HG03025 (cell line): ENCODE measurements at regions not wholly inside any gene's neighbourhood (a gene's known extent, or its start where the extent isn't known, plus 50 kb on each side); places are given as distances from the start of the nearest gene placed in this dataset.

ENCODE experiments used
- ATAC-seq: cut with Tn5 transposase; IDR thresholded peaks from one replicate; pipeline ENCODE4 v1.9.1; 2021; ENCODE audit warnings: mild to moderate bottlenecking, moderate library complexity; ENCODE audit not compliant: unreplicated experiment, low FRiP score

DNA sequence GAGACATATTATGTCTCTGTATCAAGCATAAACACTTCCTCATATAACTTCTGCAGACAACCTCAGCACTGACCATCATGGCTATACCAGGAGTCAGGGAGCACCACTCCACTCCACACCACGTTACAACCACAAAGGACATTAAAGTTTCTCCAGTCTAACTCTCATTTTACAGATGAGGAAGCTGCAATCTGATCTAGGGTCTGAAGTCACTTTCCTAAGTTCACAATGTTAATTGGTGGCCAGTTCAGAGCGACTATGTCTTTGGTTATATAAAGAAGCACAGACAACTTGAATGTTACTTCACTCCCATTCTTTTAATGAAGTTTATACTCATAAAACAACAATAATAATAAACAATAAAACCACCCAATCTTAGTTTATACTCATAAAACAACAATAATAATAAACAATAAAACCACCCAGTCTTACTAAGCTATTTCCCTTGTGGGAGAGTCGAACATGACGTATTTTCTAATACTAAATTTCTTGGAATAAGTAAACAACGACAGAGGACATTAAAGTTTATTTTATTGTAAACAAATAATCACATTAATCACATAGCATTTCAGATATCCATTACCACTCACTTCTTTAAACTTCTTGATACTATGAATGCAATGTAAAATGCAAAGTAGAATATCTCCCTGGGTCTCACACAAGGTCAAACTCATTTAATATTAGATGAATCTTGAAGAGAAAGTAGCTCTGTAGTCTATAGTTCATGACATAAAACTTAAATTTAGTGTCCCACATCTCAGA is 72.4 kb upstream of the SSTR1 start:
- no peak for ATAC-seq

DNA sequence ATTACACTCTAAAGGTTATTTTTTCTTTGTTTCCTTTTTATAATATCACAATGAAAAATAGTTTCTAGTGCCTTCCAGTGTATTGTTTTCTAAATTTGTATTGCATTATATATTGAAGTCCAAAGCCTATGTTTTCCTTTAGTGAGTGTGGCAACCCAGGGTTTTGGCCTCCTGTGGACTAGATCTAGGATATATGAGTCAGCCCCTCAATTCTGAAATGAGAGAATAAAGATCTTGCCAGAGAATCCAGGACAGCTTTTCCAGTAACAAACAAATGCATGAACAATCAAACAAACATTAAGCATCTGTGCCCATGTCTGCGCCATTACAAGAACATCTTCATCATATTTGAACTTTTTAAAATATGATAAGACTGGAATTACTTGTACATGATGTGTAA is 70.7 kb upstream of the SSTR1 start:
- ATAC-seq, result no peak

DNA sequence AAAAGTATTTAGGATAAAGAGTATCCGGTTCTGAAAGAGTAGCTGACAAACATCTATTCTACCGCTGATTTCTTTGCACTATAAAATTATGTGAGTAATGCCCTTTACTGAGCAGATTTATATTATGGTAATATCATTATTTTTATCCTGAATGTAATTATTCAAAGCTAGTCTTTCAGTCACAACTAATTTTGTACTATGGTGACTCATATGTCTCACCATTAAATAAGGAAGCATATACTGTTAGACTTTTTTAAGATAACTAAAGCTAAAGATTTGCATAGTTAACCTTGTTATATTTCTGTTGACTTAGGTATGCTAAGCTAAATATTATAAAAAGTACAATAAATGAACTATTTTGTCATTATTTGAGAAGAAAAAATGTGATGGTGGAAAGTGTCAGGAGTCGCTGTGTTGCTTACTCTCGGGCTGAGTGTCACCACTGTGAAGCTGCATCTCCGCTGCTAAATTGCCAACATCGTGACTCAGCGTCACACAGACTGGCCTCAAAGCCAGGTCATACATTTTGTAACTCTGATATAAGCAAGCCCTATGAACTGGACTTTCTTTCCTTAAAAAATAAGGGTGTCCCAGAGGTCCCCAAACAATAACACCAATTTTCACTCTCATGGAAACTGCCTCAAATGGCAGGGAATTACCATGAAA is 69.1 kb upstream of the SSTR1 start:
- ATAC-seq, result no peak

DNA sequence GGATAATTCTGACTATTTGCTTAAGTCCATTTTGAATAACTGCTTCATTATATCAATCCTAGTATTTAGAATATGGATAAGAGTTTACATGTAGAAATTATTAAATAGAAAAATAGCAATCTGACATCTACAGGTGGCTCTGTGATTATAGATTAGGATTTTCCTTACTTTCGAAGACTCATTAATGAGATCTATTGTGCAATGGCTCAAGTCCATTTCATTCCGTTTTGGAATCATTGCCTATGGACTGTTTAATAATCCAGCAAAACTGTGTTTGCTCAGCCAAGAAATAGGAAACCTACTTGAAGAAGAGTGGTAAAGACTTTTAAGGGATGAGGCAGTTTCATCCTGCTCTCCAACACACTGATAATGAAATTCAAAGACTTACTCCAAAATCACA is 67.8 kb upstream of the SSTR1 start:
- no peak for ATAC-seq

DNA sequence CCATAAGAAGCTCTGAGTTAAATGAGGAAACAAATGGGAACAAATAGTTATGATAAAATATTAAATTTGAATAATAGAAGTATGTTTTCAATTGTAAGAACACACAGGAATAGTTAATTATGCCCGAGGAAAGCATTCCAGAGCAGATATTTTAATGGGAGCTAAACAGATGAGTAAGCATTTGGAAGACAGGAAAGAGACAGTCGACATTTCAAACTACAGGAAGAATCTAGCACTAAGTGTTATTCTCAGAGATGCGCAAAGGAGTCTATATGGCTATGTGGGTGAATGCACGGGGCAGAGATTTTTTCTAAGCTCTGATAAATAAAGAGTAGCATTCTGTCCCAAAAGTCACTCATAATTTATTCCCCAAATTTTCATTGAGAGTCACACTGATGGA is 64.5 kb upstream of the SSTR1 start:
- no peak for ATAC-seq

DNA sequence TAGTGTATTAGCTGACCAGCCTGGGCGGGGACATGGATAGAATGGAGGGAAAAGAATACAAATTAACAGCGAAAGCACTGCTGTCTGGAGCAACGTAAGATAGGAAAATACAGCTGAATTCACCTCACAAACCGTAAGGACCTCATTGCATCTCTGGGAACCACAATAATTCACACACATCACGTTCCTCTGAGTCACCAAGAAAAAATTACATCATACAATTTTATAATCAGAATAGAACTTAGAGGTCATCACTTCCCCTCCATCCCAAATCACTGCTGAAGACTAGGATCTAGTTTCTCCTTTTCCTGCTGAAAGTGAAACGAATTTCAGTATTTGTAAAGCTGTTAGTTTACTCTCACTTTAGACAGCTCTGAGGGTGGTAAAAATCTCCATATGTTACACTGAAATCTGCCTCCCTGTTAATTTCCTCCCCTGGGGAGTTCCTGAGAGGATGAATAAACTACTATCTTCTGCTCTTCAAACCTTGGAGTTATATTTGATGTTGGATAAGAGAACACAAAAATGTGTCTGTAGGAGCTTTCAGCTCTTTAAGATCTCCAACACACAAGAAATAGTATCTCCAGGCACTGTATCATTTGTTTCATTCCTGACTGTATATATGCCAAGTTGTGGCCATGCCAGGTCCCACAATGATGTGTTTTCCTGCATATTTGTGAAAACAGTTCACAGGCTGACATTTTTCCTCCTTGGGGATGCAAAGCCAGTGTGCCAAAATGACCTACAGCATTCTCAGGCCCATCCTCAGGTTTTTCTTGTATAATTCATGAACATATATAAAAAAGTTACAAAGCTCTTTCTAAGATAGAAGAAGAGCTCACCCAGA is 63.8 kb upstream of the SSTR1 start:
- ATAC-seq, result no peak

DNA sequence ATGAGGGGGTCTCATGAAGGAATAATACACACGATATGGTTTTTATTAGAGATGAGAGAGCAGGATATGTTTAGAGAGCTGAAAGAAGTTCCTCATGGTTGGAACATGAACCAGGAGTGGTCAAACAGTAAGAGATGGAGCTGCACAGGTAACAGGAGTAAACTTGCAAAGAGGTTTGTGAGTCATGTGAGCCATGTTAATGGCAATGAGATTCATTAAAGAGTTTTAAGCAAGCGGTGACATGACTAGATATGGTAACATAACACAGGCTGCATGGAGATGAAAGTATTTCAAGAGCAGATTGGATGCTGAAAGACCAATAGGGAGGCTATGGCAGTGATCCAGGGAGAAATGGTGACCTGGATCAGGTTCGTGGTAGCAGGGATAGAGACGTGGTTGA is 62.6 kb upstream of the SSTR1 start:
- ATAC-seq, result no peak

DNA sequence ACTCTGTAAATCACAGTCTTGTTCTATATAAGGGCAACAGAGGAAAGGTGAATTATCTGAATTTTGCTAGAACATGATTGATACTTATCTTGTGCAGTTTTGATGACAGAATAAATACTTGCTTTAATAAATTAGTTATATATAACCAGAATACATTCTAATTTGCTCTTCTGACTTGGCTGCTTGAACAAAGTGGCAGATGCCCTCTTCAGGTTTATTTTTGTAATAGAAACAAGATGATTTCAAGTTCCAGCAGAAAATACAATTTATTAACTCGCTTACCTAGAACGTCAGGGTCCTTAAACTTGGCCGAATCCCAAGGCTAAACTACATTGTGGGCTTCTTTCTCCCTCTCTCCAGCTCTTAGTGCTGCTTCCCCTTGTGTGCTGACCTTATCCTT is 57.6 kb upstream of the SSTR1 start:
- ATAC-seq, result no peak
